HG02870 (cell line): ENCODE measurements at regions not wholly inside any gene's neighbourhood (a gene's known extent, or its start where the extent isn't known, plus 50 kb on each side); places are given as distances from the start of the nearest gene placed in this dataset.

ENCODE experiments used
- ATAC-seq: cut with Tn5 transposase; IDR thresholded peaks from one replicate; pipeline ENCODE4 v1.9.1; 2021; ENCODE audit warnings: mild to moderate bottlenecking, moderate library complexity; ENCODE audit not compliant: unreplicated experiment

- ATAC-seq = no peak
Measured at GRCh38 chr20:40769677-40770285, 80.7 kb upstream of the MAFB start.

DNA sequence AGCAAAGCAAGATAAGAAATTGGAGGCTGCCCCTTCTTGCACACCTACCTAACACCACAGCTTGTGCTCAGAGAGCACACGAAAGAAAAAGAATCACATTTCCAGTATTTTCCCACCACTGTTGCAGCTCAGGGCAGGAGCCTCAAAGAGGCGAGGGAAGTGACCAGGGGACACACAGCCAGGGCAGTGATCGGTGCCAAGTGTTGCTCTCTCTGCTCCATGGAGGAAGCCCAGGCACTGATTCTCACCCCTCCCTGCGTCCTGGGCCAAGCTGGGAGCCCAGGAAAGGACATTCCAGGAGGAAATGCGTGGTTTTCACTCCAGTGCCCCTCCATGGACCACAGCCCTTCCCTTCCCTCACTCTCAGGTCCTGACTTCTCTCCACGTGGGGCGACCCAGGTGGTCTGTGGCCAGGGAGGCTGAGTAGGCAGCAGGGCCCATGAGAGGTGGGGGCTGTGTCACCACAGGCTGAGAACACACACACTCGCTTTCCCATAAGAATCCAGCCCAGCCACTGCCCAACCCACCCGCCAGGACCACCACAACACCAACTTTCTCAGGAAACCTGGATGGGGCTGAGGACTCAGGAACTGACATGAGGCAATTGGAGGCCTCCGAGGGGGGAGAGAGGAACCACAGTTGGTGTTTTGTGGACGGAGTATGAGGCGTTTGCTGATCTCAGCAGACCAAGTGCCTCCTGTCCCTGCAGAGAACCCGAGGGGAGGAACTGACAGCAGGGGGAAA lies 81.7 kb upstream of the MAFB start:
- no peak for ATAC-seq

- ATAC-seq = no peak
Measured at GRCh38 chr20:40771308-40771610, 82.2 kb upstream of the MAFB start.

GRCh38 chr20:40771848-40772511 lies 82.9 kb upstream of the MAFB start:
- no peak for ATAC-seq

GRCh38 chr20:40773376-40773775 lies 84.3 kb upstream of the MAFB start:
- ATAC-seq = no peak

- ATAC-seq = no peak
Measured at GRCh38 chr20:40774252-40774651, 85.2 kb upstream of the MAFB start.

DNA sequence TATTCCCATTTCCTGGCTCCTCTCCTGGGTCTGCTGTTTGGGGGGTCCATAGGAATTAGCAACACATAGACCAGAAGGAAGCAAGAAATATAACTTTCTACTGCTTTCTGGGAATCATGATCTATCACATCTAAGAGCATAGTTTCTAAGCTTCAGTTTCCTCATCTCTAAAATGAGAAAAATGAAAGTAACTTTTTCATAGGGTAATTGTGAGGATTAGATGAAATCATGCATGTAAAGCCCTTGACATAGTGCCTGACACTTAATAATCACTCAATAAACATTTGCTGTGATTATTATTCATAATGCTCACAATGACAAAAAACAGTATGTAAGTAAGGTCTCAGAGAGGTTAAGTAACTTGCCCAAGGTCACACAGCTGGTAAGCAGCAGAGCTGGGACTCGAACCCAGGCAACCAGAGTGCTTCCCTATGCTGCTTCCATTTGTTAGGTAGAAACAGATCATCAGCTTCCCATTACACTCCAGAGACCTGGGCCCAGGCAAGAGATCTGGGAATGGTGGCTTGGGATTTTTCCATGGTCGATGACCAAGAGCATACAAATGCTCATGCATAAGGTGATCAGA lies 86.6 kb upstream of the MAFB start:
- ATAC-seq = no peak

GRCh38 chr20:40776466-40777457 lies 87.7 kb upstream of the MAFB start:
- no peak for ATAC-seq

GRCh38 chr20:40777653-40778052 lies 88.6 kb upstream of the MAFB start:
- ATAC-seq = no peak

DNA sequence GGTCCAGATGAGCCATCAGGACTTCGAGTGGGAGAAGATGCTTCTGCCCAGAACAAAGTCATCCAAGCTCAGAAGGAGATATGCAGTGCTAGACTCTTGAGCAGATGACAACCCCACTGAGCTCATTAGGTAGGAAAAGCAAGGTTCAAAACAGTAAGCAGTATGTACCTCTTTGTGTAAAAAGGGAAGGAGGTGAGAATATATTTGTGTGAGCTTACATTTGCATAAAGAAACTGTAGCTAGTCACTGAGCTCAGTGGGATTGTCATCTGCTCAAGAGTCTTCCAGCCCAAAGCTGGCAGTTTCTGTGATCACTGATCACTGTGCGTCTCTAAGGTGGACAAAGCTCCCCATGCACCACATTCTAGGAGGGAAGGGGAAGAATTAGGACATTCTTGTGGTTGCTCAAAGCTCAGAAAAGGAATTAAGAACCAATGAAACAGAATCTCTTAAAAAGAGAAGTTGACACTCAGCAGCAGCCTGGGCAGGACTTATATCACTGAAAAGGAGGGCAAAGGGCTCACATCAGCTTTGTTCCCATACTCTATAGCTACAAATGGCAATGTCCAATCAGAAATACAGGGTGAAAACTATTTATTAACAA lies 90.0 kb upstream of the MAFB start:
- no peak for ATAC-seq

DNA sequence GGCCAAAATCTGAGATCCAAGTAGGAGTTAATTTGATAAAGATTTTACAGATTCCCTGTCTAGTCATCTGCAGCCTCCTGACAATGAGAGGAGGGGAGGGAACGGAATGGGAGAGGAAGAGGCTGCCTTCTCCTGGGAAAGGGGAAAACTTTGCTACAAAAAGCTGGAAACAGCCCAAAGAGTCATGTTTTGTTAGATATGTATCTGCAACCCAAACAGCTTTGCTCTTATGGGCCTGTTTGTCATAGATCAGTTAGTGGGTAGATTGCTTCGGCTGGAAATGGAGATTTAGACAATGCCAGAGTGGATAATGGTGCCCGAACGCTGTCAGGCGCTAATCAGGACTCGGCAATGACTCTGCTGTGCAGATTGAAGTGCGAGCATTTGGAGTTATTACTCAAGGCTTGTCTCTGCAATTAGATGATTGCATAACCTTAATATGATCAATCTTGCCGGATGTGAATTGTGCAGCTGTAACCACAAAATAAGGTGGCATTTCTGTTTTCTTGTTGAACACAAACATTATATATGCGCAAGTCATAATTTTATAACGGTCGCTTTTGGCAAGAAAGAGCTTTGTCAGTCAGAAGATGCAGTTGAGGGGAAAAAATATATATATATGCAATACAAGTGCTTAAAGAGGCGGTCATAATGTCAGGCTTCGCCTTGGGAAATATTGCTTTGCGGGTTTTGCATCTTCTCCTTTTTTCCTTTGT lies 92.4 kb upstream of the MAFB start:
- ATAC-seq = no peak

DNA sequence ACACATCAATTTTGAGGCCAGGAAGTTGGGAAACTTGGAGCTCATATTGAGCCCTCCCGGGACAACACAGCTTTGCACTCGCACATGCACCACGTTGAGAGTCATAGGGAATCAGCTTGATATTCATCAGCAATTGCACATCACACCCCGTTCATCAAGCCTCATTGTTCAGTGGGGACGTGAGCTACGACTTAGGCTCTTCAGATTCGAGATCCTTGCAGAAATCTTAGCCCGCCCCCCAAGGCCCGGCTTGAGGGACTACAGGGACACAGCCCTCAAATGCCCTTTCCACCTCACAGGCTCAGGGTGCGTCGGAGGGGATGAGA lies 93.0 kb upstream of the MAFB start:
- ATAC-seq = no peak

GRCh38 chr20:40785346-40785745 lies 96.3 kb upstream of the MAFB start:
- no peak for ATAC-seq

- ATAC-seq = no peak
Measured at GRCh38 chr20:40786336-40786735, 97.3 kb upstream of the MAFB start.

DNA sequence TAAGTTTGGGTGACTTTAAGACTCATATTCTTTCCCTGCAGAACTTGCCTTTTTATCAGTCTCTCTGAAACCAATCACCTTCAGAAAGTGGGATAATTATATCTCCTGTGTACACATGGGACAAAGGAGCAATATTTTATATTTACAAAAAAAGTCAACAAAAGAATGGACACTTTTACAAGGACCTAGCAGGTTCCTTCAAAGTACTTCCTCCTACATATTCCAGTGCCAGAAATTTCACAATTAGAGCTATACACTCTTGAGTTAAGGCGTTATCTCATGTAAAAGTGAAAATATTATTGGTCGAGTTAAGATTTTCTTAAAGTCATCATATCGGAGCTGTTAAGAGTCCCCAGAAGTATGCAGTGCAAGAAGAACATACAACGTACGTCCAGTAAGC lies 98.9 kb upstream of the MAFB start:
- no peak for ATAC-seq

GRCh38 chr20:40797425-40797824 lies 108.4 kb upstream of the MAFB start:
- ATAC-seq = no peak

DNA sequence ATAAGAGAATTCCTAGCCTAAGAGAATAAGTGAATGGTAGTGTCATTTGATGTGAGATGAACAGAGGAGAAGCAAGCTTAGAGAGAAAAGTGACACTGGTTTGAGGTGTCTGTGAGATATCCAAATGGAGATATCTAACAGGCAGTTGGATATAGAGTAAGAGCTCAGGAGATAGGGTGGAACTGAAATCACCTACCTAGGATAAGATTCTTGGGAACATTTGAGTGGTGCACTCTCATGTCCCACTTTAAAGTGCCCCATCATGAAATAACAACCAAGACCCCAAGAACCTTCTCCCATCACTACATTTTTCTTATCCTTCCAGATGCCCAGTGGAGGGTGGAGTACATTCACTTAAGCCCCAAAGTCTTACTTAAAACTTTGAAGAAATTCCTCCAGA lies 109.0 kb upstream of the MAFB start:
- ATAC-seq = no peak

- ATAC-seq = no peak
Measured at GRCh38 chr20:40802886-40803285, 113.8 kb upstream of the MAFB start.

- no peak for ATAC-seq
Measured at GRCh38 chr20:40803381-40803780, 114.3 kb upstream of the MAFB start.

DNA sequence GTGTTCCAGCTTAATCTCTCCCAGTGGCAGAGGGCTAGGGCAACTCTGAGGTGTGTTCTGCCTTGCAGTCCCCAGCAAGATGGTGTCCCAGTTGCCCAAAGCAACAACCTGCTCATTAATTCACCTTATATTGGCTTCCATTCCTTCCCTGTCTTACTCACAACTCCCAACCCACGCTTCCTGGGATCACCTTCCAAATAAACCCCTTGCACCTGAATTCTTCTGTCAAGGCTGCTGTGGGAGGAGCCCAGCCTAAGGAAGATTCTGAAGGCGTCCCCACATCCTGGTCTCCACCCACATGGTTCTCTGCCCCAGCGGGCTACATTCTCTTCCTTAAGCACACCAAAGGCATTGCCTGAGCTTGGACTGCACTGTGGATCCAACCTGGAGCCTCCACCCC lies 116.6 kb upstream of the MAFB start:
- ATAC-seq = no peak
